Fibroblast of lung (primary cell): ENCODE measurements at regions not wholly inside any gene's neighbourhood (a gene's known extent, or its start where the extent isn't known, plus 50 kb on each side); places are given as distances from the start of the nearest gene placed in this dataset.

Source experiments
- DNase-seq, 2 donors: peaks; one replicate each; pipeline versions ENCODE4 v3.0.0 to v3.0.0-alpha.2; 2010; ENCODE audit warnings: low read depth in 2 of 2
- H2AFZ ChIP-seq: 2 replicates; pipeline ENCODE4 v1.5.1; 2012; ENCODE audit warnings: low read length, control low read depth, inconsistent platforms
- H3K27ac ChIP-seq: 2 replicates; pipeline ENCODE4 v1.5.1; 2011; ENCODE audit warnings: low read length, control low read depth; ENCODE audit not compliant: insufficient read depth
- H3K27me3 ChIP-seq: 2 replicates; pipeline ENCODE4 v1.5.1; 2011; ENCODE audit warnings: mild to moderate bottlenecking, low read length; ENCODE audit not compliant: control insufficient read depth, insufficient read depth
- H3K36me3 ChIP-seq: 2 replicates; pipeline ENCODE4 v1.5.1; 2011; ENCODE audit warnings: low read length; ENCODE audit not compliant: control insufficient read depth, insufficient read depth
- H3K4me1 ChIP-seq: 2 replicates; pipeline ENCODE4 v1.5.1; 2011; ENCODE audit warnings: low read length; ENCODE audit not compliant: control insufficient read depth, insufficient read depth; ENCODE audit errors: extremely low read depth
- H3K4me2 ChIP-seq: 2 replicates; pipeline ENCODE4 v1.5.1; 2011; ENCODE audit warnings: low read length, control low read depth; ENCODE audit not compliant: insufficient read depth; ENCODE audit errors: extremely low read depth
- H3K4me3 ChIP-seq, 4 experiments: fragments of 200-600 bp in 1 of 4; sonication (generic) in 1 of 4; replicated peaks in 1 of 4; 2 replicates each; pipeline ENCODE4 v1.5.1; 2011 to 2016; ENCODE audit warnings: low read length in 4 of 4, low read depth in 3 of 4, mild to moderate bottlenecking in 3 of 4, control low read depth in 2 of 4, inconsistent platforms in 1 of 4, mixed read lengths in 1 of 4; ENCODE audit not compliant: insufficient read depth in 1 of 4; ENCODE audit errors: control extremely low read depth in 1 of 4
- H3K79me2 ChIP-seq: 2 replicates; pipeline ENCODE4 v1.5.1; 2012; ENCODE audit warnings: mild to moderate bottlenecking, low read length, inconsistent platforms; ENCODE audit not compliant: control insufficient read depth, insufficient read depth
- H3K9ac ChIP-seq: 2 replicates; pipeline ENCODE4 v1.5.1; 2011; ENCODE audit warnings: mild to moderate bottlenecking, low read length, control low read depth; ENCODE audit not compliant: insufficient read depth
- H3K9me3 ChIP-seq: 2 replicates; pipeline ENCODE4 v1.5.1; 2012; ENCODE audit warnings: low read depth, low read length; ENCODE audit not compliant: control insufficient read depth, insufficient read depth
- H4K20me1 ChIP-seq: 2 replicates; pipeline ENCODE4 v1.5.1; 2011; ENCODE audit warnings: low read length; ENCODE audit not compliant: control insufficient read depth, insufficient read depth; ENCODE audit errors: extremely low read depth
- CTCF ChIP-seq, 2 donors: IDR thresholded peaks in 1 of 2; conservative IDR thresholded peaks in 1 of 2; 1 replicate in 1 of 2; 2 replicates in 1 of 2; pipeline ENCODE4 v1.5.1; 2011 to 2012; ENCODE audit warnings: low read length in 2 of 2, control low read depth in 1 of 2, inconsistent platforms in 1 of 2, low read depth in 1 of 2, mild to moderate bottlenecking in 1 of 2
- EZH2 ChIP-seq: IDR thresholded peaks from 2 replicates; pipeline ENCODE4 v1.5.1; 2012; ENCODE audit warnings: low read length, control low read depth, mild to moderate bottlenecking; ENCODE audit errors: missing control alignments

- H3K4me2 ChIP-seq = no peak overlapping the region
- no peak for DNase-seq
- no peak overlapping the region for H3K9ac ChIP-seq
- no peaks in the 10 kb centered on the region for H3K79me2 ChIP-seq
- no peaks in the 10 kb centered on the region for H3K36me3 ChIP-seq
- no peaks in the 10 kb centered on the region for H3K27me3 ChIP-seq
- no peak for TF ChIP-seq CTCF (conservative IDR thresholded peaks at IDR 0.05 in 1 of 2, IDR thresholded peaks at IDR 0.05 in 1 of 2; ENCODE audit: low read depth in 1 of 2, low read length in 2 of 2)
- no peak for TF ChIP-seq EZH2
- H4K20me1 ChIP-seq = no peaks in the 10 kb centered on the region
- no peak overlapping the region for H2AFZ ChIP-seq
- H3K4me3 ChIP-seq = no peak overlapping the region
- H3K9me3 ChIP-seq = no peaks in the 10 kb centered on the region
- no peaks in the 10 kb centered on the region for H3K4me1 ChIP-seq
- H3K27ac ChIP-seq = no peak overlapping the region
Observed at GRCh38 chr14:97491697-97492096, 694.5 kb downstream of the VRK1 start.

GRCh38 chr14:97499790-97500481, 702.8 kb downstream of the VRK1 start:
- Histone ChIP-seq H2AFZ (no peak overlapping the region), H3K9me3 (no peaks in the 10 kb centered on the region), H3K9ac (no peak overlapping the region), H3K27ac (no peak overlapping the region), H3K4me2 (no peak overlapping the region), H3K27me3 (no peaks in the 10 kb centered on the region), H4K20me1 (no peaks in the 10 kb centered on the region), H3K4me1 (no peaks in the 10 kb centered on the region), H3K79me2 (no peaks in the 10 kb centered on the region), H3K36me3 (no peaks in the 10 kb centered on the region), H3K4me3 (no peak overlapping the region)
- no peak for DNase-seq
- TF ChIP-seq CTCF (conservative IDR thresholded peaks at IDR 0.05 in 1 of 2, IDR thresholded peaks at IDR 0.05 in 1 of 2; ENCODE audit: low read depth in 1 of 2, low read length in 2 of 2) (no peak), EZH2 (no peak)

GRCh38 chr14:97506626-97507025, 709.4 kb downstream of the VRK1 start:
- no peak overlapping the region for H3K9ac ChIP-seq
- H3K79me2 ChIP-seq = no peaks in the 10 kb centered on the region
- no peaks in the 10 kb centered on the region for H4K20me1 ChIP-seq
- H3K27ac ChIP-seq = no peak overlapping the region
- H3K4me2 ChIP-seq = no peak overlapping the region
- no peak for DNase-seq
- no peaks in the 10 kb centered on the region for H3K9me3 ChIP-seq
- H3K27me3 ChIP-seq = no peaks in the 10 kb centered on the region
- no peaks in the 10 kb centered on the region for H3K36me3 ChIP-seq
- H3K4me1 ChIP-seq = no peaks in the 10 kb centered on the region
- no peak overlapping the region for H3K4me3 ChIP-seq
- no peak overlapping the region for H2AFZ ChIP-seq
- no peak for TF ChIP-seq EZH2
- no peak for TF ChIP-seq CTCF (conservative IDR thresholded peaks at IDR 0.05 in 1 of 2, IDR thresholded peaks at IDR 0.05 in 1 of 2; ENCODE audit: low read depth in 1 of 2, low read length in 2 of 2)
